ENCODE measurements at regions not wholly inside any gene's neighbourhood (a gene's known extent, or its start where the extent isn't known, plus 50 kb on each side); places are given as distances from the start of the nearest gene placed in this dataset.

- peaks cover 7% of the 10 kb centered on the region for H3K9me3 Mint-ChIP-seq
- ChIA-PET POLR2A (no interaction called here), CTCF (no interaction called here)
- DNase-seq (no peak), ATAC-seq (ENCODE audit: low read depth) (no peak)
- intact Hi-C loops (cut with micrococcal nuclease), result no loop called here
- no peak overlapping the region for H3K4me3 Mint-ChIP-seq
- H3K27ac Mint-ChIP-seq, result no peak overlapping the region
- no peaks in the 10 kb centered on the region for H3K36me3 Mint-ChIP-seq (ENCODE audit: low read depth)
- no peaks in the 10 kb centered on the region for H3K4me1 Mint-ChIP-seq
- no peak for TF ChIP-seq CTCF (IDR thresholded peaks at IDR 0.05)
- peaks cover 2% of the 10 kb centered on the region for H3K27me3 Mint-ChIP-seq
These were observed 83.7 kb upstream of the SLC1A3 start for GRCh38 chr5:36522746-36523065.

GRCh38 chr5:36523450-36523849 lies 83.0 kb upstream of the SLC1A3 start:
- DNase-seq (no peak), ATAC-seq (ENCODE audit: low read depth) (no peak)
- Mint-ChIP-seq H3K27me3 (peaks cover 2% of the 10 kb centered on the region), H3K4me1 (no peaks in the 10 kb centered on the region), H3K9me3 (peaks cover 3% of the 10 kb centered on the region), H3K4me3 (no peak overlapping the region), H3K27ac (no peak overlapping the region), H3K36me3 (ENCODE audit: low read depth) (no peaks in the 10 kb centered on the region)
- intact Hi-C loops (cut with micrococcal nuclease), result no loop called here
- TF ChIP-seq CTCF (IDR thresholded peaks at IDR 0.05), result no peak
- POLR2A ChIA-PET, result no interaction called here
- CTCF ChIA-PET, result no interaction called here

GRCh38 chr5:36523926-36524325 lies 82.5 kb upstream of the SLC1A3 start:
- Mint-ChIP-seq H3K36me3 (ENCODE audit: low read depth) (no peaks in the 10 kb centered on the region), H3K27ac (no peak overlapping the region), H3K4me3 (no peak overlapping the region), H3K4me1 (no peaks in the 10 kb centered on the region), H3K27me3 (peaks cover 3% of the 10 kb centered on the region), H3K9me3 (no peaks in the 10 kb centered on the region)
- intact Hi-C loops (cut with micrococcal nuclease), result no loop called here
- TF ChIP-seq CTCF (IDR thresholded peaks at IDR 0.05), result no peak
- CTCF ChIA-PET, result no interaction called here
- DNase-seq (no peak), ATAC-seq (ENCODE audit: low read depth) (no peak)
- POLR2A ChIA-PET, result no interaction called here

GRCh38 chr5:36526537-36526936 lies 79.9 kb upstream of the SLC1A3 start:
- TF ChIP-seq CTCF (IDR thresholded peaks at IDR 0.05), result no peak
- DNase-seq, result no peak
- H3K9me3 Mint-ChIP-seq, result no peaks in the 10 kb centered on the region
- no peak for ATAC-seq (ENCODE audit: low read depth)
- H3K36me3 Mint-ChIP-seq (ENCODE audit: low read depth), result no peaks in the 10 kb centered on the region
- intact Hi-C loops (cut with micrococcal nuclease), result no loop called here
- H3K27me3 Mint-ChIP-seq, result peaks cover 5% of the 10 kb centered on the region
- CTCF ChIA-PET, result interaction anchor here (0.6 kb wide), 1 partner anchor 258 kb away, joined by 4 read pairs; no protein-coding TSS in a partner anchor
- POLR2A ChIA-PET, result no interaction called here
- H3K27ac Mint-ChIP-seq, result no peak overlapping the region
- no peaks in the 10 kb centered on the region for H3K4me1 Mint-ChIP-seq
- H3K4me3 Mint-ChIP-seq, result no peak overlapping the region

- ATAC-seq (ENCODE audit: low read depth) (no peak), DNase-seq (no peak)
- ChIA-PET CTCF (no interaction called here), POLR2A (no interaction called here)
- H3K36me3 Mint-ChIP-seq (ENCODE audit: low read depth), result no peaks in the 10 kb centered on the region
- intact Hi-C loops (cut with micrococcal nuclease), result no loop called here
- H3K27me3 Mint-ChIP-seq, result peaks cover 11% of the 10 kb centered on the region
- no peaks in the 10 kb centered on the region for H3K4me1 Mint-ChIP-seq
- no peak for TF ChIP-seq CTCF (IDR thresholded peaks at IDR 0.05)
- no peaks in the 10 kb centered on the region for H3K9me3 Mint-ChIP-seq
- H3K27ac Mint-ChIP-seq, result no peak overlapping the region
- H3K4me3 Mint-ChIP-seq, result no peak overlapping the region
These were observed 77.8 kb upstream of the SLC1A3 start for GRCh38 chr5:36528588-36528987.
